NOMO-1 treated with DMSO at 0.1 percent for 48 hours (cell line): ENCODE measurements at regions not wholly inside any gene's neighbourhood (a gene's known extent, or its start where the extent isn't known, plus 50 kb on each side); places are given as distances from the start of the nearest gene placed in this dataset.
"Not testable (repeated sequence)": the region's sequence is repeated elsewhere in the genome, so short reads cannot be mapped to it uniquely, and the experiment has no call there.

Experiments
- DNase-seq: peaks from one replicate; lab custom pipeline; 2025; ENCODE audit not compliant: unreplicated experiment; lab: John Stamatoyannopoulos, UW

- no peak for DNase-seq
These were observed 97.1 kb downstream of the PLPPR4 start for GRCh38 chr1:99361406-99361805.

- DNase-seq = no peak
These were observed 99.2 kb downstream of the PLPPR4 start for GRCh38 chr1:99363531-99363930.

- no peak for DNase-seq
These were observed 100.8 kb downstream of the PLPPR4 start for GRCh38 chr1:99365141-99365540.

- no peak for DNase-seq
These were observed 101.3 kb downstream of the PLPPR4 start for GRCh38 chr1:99365545-99365944.

- DNase-seq = peak; percentile 29
These were observed 104.9 kb downstream of the PLPPR4 start for GRCh38 chr1:99369154-99369553.

DNA sequence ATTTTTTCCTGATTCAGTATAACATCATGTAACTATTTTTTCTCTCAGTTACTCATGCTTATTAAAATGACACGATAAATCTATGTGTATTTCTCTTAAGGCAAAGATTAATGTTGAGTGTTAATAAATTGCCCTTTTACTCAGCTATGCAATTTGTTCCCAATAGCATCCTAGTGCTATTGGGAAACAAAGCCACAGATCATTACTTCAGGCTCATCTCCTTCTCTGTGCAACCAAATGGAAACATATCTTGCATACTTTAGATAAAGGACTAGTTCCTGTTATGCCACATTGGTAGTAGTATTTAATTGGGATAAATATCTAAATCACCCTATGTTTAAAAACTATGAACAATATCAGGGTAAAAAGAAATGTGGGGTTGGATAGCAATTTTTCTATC, 106.2 kb downstream of the PLPPR4 start:
- no peak for DNase-seq

- no peak for DNase-seq
These were observed 107.1 kb downstream of the PLPPR4 start for GRCh38 chr1:99371413-99371812.

DNA sequence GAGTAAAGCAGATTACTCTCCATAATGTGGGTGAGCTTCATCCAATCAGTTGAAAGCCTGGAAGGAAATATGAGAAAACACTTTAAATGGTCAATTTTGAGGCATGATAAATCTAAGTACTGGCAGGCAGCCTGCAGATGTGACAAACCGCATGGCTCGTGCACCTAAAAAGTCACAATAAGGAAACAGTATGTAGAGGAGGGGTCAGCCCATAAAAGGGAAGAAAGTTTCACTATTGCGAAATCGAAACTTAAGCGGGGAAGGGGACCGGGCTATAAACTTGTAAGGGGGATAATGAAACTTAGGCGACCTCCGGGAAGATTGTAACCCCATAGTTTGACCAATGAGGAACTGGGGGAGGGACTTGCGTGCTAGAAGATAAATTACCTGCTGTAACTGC, 109.8 kb downstream of the PLPPR4 start:
- DNase-seq = peak; percentile 86

DNA sequence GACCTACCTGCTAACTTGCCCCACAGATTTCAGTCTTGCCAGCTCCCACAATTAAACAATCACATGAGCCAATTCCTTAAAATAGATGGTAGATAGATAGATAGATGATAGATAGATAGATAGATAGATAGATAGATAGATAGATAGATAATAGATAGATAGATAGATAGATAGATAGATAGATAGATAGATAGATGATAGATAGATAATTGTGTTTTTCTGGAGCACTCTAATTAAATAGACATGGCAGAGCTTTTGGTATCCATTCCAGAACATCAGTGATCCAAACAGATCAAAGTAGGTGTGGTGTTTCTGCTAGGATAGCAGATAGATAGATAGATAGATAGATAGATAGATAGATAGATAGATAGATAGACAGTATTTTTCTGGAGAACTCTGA, 110.4 kb downstream of the PLPPR4 start:
- DNase-seq = not testable (repeated sequence)

DNA sequence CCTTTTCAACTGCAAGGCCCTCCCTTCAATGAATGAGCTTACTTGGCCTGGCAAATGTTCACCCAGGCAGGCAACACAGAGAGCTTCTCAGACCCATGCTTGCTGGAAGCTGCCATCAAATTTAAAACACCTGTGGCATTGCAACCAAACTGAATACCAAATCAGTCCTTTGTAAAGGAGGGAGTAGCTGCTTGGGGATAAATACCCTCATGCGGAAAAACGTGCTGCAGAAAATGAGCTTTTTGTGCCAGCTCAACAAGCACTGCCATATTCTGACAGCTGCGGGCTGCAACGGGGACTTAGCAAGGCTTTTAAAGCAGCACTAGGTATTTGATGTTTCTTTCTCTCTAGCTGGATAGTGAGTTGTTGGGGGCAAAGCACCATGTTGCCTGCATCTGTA, 119.7 kb downstream of the PLPPR4 start:
- no peak for DNase-seq

- DNase-seq = no peak
These were observed 121.6 kb downstream of the PLPPR4 start for GRCh38 chr1:99385852-99386251.

- DNase-seq = no peak
These were observed 132.1 kb downstream of the PLPPR4 start for GRCh38 chr1:99396389-99396788.

DNA sequence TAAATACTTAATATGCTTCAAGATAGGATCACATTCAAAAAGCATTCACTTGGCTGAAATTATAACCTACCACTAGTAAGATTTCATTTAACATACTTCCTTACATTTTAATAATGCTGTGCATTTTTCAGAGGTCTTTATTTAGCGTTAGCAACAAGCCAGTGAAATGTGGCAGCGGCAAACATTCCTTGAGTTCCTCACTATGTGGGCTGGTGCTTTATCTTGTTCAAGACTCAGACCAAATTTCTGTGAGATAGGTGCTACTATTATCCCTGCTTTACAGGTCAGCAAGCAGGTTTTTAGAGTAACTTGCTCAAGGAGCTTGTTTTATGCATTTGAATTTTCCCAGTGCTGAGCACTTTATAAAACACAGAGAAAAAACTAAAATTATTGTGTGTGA, 132.7 kb downstream of the PLPPR4 start:
- DNase-seq = no peak

DNA sequence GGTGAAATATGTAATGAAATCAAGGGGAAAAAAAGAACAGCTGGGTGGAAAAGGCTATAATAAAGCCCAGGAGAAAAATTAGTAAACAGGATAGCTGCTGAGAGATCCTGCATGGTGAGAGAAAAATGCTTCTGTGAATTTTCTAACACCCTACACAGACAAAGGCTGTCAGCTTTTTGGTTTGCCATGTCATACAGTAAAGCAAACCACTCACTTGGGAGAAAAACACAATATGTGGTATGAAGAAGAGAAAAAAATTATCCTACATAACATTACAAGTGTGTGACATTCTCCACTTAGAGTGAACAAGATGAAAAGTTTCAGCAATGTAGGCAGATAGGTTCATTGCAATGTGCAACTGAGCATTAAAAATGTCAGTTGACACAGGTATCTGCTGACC, 133.6 kb downstream of the PLPPR4 start:
- DNase-seq = no peak

DNA sequence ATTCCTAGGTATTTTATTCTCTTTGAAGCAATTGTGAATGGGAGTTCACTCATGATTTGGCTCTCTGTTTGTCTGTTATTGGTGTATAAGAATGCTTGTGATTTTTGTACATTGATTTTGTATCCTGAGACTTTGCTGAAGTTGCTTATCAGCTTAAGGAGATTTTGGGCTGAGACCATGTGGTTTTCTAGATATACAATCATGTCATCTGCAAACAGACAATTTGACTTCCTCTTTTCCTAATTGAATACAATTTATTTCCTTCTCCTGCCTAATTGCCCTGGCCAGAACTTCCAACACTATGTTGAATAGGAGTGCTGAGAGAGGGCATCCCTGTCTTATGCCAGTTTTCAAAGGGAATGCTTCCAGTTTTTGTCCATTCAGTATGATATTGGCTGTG, 137.3 kb downstream of the PLPPR4 start:
- not testable (repeated sequence) for DNase-seq

DNA sequence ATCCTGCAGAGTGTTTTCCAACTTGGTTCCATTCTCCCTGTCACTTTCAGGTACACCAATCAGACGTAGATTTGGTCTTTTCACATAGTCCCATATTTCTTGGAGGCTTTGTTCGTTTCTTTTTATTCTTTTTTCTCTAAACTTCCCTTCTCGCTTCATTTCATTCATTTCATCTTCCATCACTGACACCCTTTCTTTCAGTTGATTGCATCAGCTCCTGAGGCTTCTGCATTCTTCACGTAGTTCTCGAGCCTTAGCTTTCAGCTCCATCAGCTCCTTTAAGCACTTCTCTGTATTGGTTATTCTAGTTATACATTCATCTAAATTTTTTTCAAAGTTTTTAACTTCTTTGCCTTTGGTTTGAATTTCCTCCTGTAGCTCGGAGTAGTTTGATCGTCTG, 140.1 kb downstream of the PLPPR4 start:
- DNase-seq = not testable (repeated sequence)

DNA sequence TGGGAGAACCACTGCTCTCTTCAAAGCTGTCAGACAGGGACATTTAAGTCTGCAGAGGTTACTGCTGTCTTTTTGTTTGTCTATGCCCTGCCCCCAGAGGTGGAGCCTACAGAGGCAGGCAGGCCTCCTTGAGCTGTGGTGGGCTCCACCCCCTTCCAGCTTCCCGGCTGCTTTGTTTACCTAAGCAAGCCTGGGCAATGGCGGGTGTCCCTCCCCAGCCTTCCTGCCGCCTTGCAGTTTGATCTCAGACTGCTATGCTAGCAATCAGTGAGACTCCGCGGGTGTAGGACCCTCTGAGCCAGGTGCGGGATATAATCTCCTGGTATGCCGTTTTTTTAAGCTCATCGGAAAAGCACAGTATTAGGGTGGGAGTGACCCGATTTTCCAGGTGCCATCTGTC, 141.0 kb downstream of the PLPPR4 start:
- DNase-seq = not testable (repeated sequence)

DNA sequence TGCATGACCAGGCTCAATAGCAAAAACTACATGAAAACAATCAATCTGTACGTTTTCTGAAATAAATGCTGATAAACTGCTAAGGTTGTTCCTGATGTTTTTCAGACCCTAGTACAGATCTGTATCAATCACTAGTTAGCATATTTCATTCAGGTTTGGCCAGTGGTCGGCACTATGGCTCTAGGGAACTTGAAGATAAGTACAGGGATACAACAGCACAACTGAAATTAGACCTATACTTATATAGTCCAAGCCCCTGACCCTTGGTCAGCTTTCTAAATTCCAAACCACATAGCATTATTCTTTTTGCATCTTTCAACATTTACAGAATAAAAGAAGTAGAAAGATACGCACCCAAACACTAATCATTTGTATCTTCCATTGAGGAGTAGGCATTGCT, 142.7 kb downstream of the PLPPR4 start:
- DNase-seq = no peak

GRCh38 chr1:99424087-99424486, 159.8 kb downstream of the PLPPR4 start:
- DNase-seq = no peak

- DNase-seq = no peak
These were observed 165.5 kb downstream of the PLPPR4 start for GRCh38 chr1:99429754-99430153.

GRCh38 chr1:99438656-99439230, 174.5 kb downstream of the PLPPR4 start:
- no peak for DNase-seq

DNA sequence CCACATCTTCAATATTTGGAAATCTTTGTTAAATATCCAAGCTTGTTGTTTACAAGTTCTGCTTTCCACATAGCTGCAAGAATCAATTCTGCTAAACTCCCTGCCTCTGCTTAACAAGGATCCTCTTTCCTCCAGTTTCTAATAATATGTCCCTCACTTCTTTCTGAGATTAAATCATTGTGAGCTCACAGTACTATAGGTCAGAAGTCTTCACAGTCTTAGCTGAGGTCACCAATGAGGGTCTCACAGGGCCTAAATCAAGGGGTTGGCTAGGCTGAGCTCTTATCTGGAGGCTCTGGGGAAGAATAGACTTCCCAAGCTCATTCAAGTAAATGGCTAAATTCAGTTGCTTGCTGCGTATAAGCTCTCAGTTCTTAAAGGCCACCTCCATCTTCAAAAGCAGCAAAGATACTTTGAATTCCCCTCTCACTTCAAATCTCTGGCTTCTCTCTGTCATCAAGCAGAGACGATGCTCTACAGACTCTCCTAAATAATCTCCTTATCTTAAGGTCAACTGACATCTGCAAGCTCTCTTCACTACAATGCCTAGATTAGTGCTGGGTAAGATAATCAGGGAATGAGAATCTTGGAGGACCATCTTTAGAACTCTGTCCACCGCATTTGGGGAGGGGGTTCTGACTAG, 175.3 kb downstream of the PLPPR4 start:
- peak; percentile 20 for DNase-seq
